Left colon (tissue), 2 donors: ENCODE measurements at regions not wholly inside any gene's neighbourhood (a gene's known extent, or its start where the extent isn't known, plus 50 kb on each side); places are given as distances from the start of the nearest gene placed in this dataset.

Experiments
- ATAC-seq: fragments of 200-7000 bp; cut with Tn5 transposase; one replicate; pipeline ENCODE4 v1.9.1; 2020; ENCODE audit warnings: mild to moderate bottlenecking, moderate library complexity
- DNase-seq, 2 donors: peaks; one replicate each; pipeline ENCODE4 v3.0.0-alpha.2; 2020
- intact Hi-C, 2 donors: fragments of 100-400 bp; cut with DNase I in 1 of 2; cut with micrococcal nuclease in 1 of 2; formaldehyde crosslinking; loops; one replicate each; pipeline versions ENCODE4 v1.11.2 to v1.14.0; 2022; cut with DNase I, micrococcal nuclease
- donor health status: DM: no; HTN: no; CAD: no.
- donor health status: DM: yes; HTN: yes; CAD: no.

DNA sequence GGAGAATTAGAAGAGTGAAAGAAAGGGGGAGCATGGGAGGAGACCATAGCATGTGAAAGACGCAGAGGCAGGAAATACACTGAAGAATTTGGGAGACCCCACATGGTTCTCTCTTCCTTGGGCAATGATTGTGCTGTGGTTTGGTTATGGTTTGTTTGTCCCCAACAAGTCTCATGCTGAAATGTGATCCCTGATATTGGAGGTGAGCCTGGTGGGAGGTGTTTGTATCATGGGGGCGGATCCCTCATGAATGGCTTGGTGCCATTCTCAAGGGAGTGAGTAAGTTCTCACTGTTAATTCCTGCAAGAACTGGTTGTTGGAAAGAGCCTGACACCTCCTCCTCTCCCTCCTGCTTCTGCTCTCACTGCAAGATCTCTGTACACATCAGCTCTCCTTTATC lies 78.6 kb upstream of the RAI2 start:
- DNase-seq: no peak
- intact Hi-C loops: no loop called here
- no peak for ATAC-seq

DNA sequence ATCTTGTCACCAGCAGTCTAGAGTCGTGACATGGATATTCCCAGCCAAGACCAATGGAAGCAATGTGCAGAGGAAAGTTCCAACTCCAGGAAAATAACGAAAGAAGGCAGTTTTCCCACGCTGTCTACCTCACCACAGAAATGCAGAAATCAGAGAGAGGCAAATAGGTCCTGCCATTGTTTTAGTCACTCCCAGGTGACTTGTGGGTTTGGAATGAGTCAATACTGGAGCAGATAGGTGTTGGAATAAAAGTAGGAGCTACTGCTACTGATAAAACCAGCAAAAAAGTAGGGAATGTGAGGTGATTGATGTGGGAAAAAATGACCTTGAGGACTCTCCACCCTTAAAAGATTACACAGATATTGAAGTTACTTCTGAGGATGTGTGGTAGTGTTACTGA lies 72.8 kb upstream of the RAI2 start:
- no peak for DNase-seq
- ATAC-seq: no peak
- intact Hi-C loops: no loop called here

DNA sequence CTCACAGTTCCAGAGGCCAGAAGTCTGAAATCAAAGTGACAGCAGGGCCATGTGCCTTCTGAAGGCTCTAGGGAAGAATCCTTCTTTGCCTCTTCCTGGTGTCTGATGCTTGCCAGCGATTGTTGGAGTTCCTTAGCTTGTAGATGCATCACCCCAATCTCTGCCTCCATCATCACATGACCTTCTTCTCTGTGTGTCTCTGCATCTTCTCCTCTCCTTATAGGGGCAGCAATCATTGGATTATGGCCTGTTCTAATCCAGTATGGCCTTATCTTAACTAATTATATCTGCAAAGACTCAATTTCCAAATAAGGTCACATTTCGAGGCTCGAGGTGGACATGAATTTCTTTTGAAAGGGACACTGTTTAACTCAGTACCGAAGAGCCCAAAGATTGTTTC lies 71.7 kb upstream of the RAI2 start:
- no peak for ATAC-seq
- intact Hi-C loops: no loop called here

GRCh38 chrX:17931855-17932254 lies 70.8 kb upstream of the RAI2 start:
- DNase-seq: no peak
- ATAC-seq: no peak
- intact Hi-C loops: no loop called here

More for the DNA sequence above, 71.7 kb upstream of the RAI2 start:
- DNase-seq: no peak

- DNase-seq (no peak), ATAC-seq (no peak)
- intact Hi-C loops: no loop called here
Measured at GRCh38 chrX:17930850-17931249, 69.8 kb upstream of the RAI2 start.

DNA sequence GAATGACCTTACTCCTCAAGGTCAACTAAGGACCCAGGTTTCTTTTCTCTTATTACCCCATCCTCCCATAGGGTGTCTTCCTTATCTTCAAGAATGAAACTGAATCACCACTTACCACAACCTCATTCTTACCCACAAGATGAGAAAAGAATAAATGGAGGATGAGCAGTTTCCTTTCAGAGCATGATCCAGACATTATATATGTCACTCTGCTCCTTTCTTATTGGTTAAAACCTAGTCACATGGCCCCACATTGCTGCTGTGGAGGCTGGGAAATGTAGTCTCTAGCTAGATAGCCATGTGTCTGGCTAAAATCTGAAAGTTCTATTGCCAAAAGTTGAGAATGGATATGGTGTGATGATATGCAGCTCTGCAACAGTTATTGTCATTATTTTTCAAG lies 62.4 kb upstream of the RAI2 start:
- DNase-seq (no peak), ATAC-seq (peak; percentile 40)
- intact Hi-C loops: no loop called here

- intact Hi-C loops: no loop called here
- DNase-seq (peak in 1 of 2 donors; percentile 7), ATAC-seq (peak; percentile 73)
Measured at GRCh38 chrX:17922303-17922702, 61.2 kb upstream of the RAI2 start.

DNA sequence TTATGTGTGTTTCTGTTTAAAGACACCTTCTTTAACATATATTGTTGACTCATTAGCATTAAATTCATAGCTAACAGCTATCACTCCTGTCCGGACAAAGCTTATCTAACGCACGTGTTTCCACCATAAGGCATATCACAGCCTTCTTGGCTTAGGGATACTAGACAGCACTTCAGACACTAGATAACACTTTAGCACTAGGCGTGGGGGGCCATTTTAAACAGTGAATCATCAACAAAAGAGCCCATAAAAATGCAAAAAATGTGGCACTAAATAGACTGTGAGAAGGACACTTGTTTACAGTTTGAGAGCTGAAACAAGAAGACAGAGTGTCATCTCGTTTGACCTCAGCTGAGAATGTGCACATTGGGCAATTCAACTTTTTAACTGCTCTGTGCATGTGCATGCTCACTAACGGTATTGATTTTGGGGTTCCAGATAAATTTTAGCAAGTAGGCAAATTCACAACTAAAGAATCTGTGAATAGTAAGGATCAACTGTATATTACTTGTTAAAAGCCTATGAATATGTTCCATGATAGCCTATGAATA lies 58.9 kb upstream of the RAI2 start:
- intact Hi-C loops: no loop called here
- no peak for ATAC-seq
- no peak for DNase-seq

- intact Hi-C loops: no loop called here
- DNase-seq: no peak
- no peak for ATAC-seq
Measured at GRCh38 chrX:17917945-17918577, 57.0 kb upstream of the RAI2 start.

- ATAC-seq (no peak), DNase-seq (no peak)
- intact Hi-C loops: no loop called here
Measured at GRCh38 chrX:17913801-17914200, 52.7 kb upstream of the RAI2 start.
